Stimulated activated naive CD8-positive, alpha-beta T cell treated with anti-CD3 and anti-CD28 coated beads, Interleukin-15, Interleukin-2, amounts not matched to agents 100 ng/mL and 50 ng/mL, for 24 hours (primary cell): ENCODE measurements at regions not wholly inside any gene's neighbourhood (a gene's known extent, or its start where the extent isn't known, plus 50 kb on each side); places are given as distances from the start of the nearest gene placed in this dataset.
"Not testable (repeated sequence)": the region's sequence is repeated elsewhere in the genome, so short reads cannot be mapped to it uniquely, and the experiment has no call there.

Experiments used
- H3K27ac Mint-ChIP-seq: one replicate; pipeline ENCODE4 v1.8.0; 2021; ENCODE audit warnings: mild to moderate bottlenecking, mixed read lengths
- H3K27me3 Mint-ChIP-seq: one replicate; pipeline ENCODE4 v1.8.0; 2021; ENCODE audit warnings: mixed read lengths
- H3K36me3 Mint-ChIP-seq: one replicate; pipeline ENCODE4 v1.8.0; 2021; ENCODE audit warnings: low read depth, mixed read lengths
- H3K4me1 Mint-ChIP-seq: one replicate; pipeline ENCODE4 v1.8.0; 2021; ENCODE audit warnings: low read depth, mixed read lengths
- H3K4me3 Mint-ChIP-seq: one replicate; pipeline ENCODE4 v1.8.0; 2021; ENCODE audit warnings: mild to moderate bottlenecking, mixed read lengths
- H3K9me3 Mint-ChIP-seq: one replicate; pipeline ENCODE4 v1.8.0; 2021; ENCODE audit warnings: mixed read lengths

GRCh38 chr5:112522891-112523673 is 104.0 kb upstream of the EPB41L4A start:
- Mint-ChIP-seq H3K27me3 (peaks cover 25% of the 10 kb centered on the region), H3K4me1 (peaks cover 13% of the 10 kb centered on the region)
- H3K4me3 Mint-ChIP-seq, H3K36me3 Mint-ChIP-seq, H3K9me3 Mint-ChIP-seq, H3K27ac Mint-ChIP-seq: not testable (repeated sequence)

- Mint-ChIP-seq H3K4me1 (peaks cover 13% of the 10 kb centered on the region), H3K27me3 (peaks cover 19% of the 10 kb centered on the region)
- not testable (repeated sequence) for H3K27ac Mint-ChIP-seq, H3K36me3 Mint-ChIP-seq, H3K4me3 Mint-ChIP-seq, H3K9me3 Mint-ChIP-seq
Measured at GRCh38 chr5:112523674-112524263, 104.7 kb upstream of the EPB41L4A start.

GRCh38 chr5:112525217-112525616 is 106.1 kb upstream of the EPB41L4A start:
- Mint-ChIP-seq H3K4me3 (no peak overlapping the region), H3K9me3 (no peaks in the 10 kb centered on the region), H3K27me3 (peaks cover 19% of the 10 kb centered on the region), H3K36me3 (no peaks in the 10 kb centered on the region), H3K27ac (no peak overlapping the region), H3K4me1 (peaks cover 12% of the 10 kb centered on the region)

- Mint-ChIP-seq H3K36me3 (no peaks in the 10 kb centered on the region), H3K27me3 (peaks cover 9% of the 10 kb centered on the region), H3K9me3 (no peaks in the 10 kb centered on the region), H3K4me3 (no peak overlapping the region), H3K27ac (no peak overlapping the region), H3K4me1 (peaks cover 8% of the 10 kb centered on the region)
Measured at GRCh38 chr5:112528928-112529327, 109.9 kb upstream of the EPB41L4A start.

- Mint-ChIP-seq H3K27me3 (peaks cover 8% of the 10 kb centered on the region), H3K27ac (no peak overlapping the region), H3K36me3 (no peaks in the 10 kb centered on the region), H3K4me3 (no peak overlapping the region), H3K9me3 (no peaks in the 10 kb centered on the region), H3K4me1 (peaks cover 13% of the 10 kb centered on the region)
Measured at GRCh38 chr5:112529525-112529924, 110.4 kb upstream of the EPB41L4A start.

- H3K4me3 Mint-ChIP-seq, result no peak overlapping the region
- H3K4me1 Mint-ChIP-seq, result peaks cover 13% of the 10 kb centered on the region
Measured at GRCh38 chr5:112532654-112533360, 113.7 kb upstream of the EPB41L4A start.

GRCh38 chr5:112533362-112533761 is 114.3 kb upstream of the EPB41L4A start:
- no peak overlapping the region for H3K4me3 Mint-ChIP-seq
- H3K27ac Mint-ChIP-seq, result no peak overlapping the region
- H3K9me3 Mint-ChIP-seq, result no peaks in the 10 kb centered on the region
- H3K36me3 Mint-ChIP-seq, result no peaks in the 10 kb centered on the region
- peaks cover 6% of the 10 kb centered on the region for H3K27me3 Mint-ChIP-seq
- peaks cover 13% of the 10 kb centered on the region for H3K4me1 Mint-ChIP-seq

More at GRCh38 chr5:112532654-112533360, 113.7 kb upstream of the EPB41L4A start:
- Mint-ChIP-seq H3K27ac (no peak overlapping the region), H3K9me3 (no peaks in the 10 kb centered on the region), H3K27me3 (peaks cover 6% of the 10 kb centered on the region), H3K36me3 (no peaks in the 10 kb centered on the region)

- H3K27ac Mint-ChIP-seq, result no peak overlapping the region
- peaks cover 6% of the 10 kb centered on the region for H3K27me3 Mint-ChIP-seq
- H3K36me3 Mint-ChIP-seq, result no peaks in the 10 kb centered on the region
- no peaks in the 10 kb centered on the region for H3K9me3 Mint-ChIP-seq
- H3K4me3 Mint-ChIP-seq, result no peak overlapping the region
- peaks cover 13% of the 10 kb centered on the region for H3K4me1 Mint-ChIP-seq
Measured at GRCh38 chr5:112534067-112534583, 115.0 kb upstream of the EPB41L4A start.

GRCh38 chr5:112534611-112535255 is 115.7 kb upstream of the EPB41L4A start:
- peaks cover 6% of the 10 kb centered on the region for H3K27me3 Mint-ChIP-seq
- peaks cover 13% of the 10 kb centered on the region for H3K4me1 Mint-ChIP-seq
- H3K36me3 Mint-ChIP-seq, result no peaks in the 10 kb centered on the region
- no peak overlapping the region for H3K27ac Mint-ChIP-seq
- H3K4me3 Mint-ChIP-seq, result no peak overlapping the region
- no peaks in the 10 kb centered on the region for H3K9me3 Mint-ChIP-seq

GRCh38 chr5:112535356-112535755 is 116.3 kb upstream of the EPB41L4A start:
- Mint-ChIP-seq H3K27me3 (peaks cover 6% of the 10 kb centered on the region), H3K27ac (no peak overlapping the region), H3K4me3 (no peak overlapping the region), H3K4me1 (peaks cover 13% of the 10 kb centered on the region), H3K36me3 (no peaks in the 10 kb centered on the region), H3K9me3 (no peaks in the 10 kb centered on the region)

GRCh38 chr5:112544558-112544957 is 125.5 kb upstream of the EPB41L4A start:
- H3K9me3 Mint-ChIP-seq, H3K4me3 Mint-ChIP-seq, H3K36me3 Mint-ChIP-seq, H3K4me1 Mint-ChIP-seq, H3K27ac Mint-ChIP-seq: not testable (repeated sequence)
- peaks cover 16% of the 10 kb centered on the region for H3K27me3 Mint-ChIP-seq

GRCh38 chr5:112546946-112547592 is 128.0 kb upstream of the EPB41L4A start:
- H3K27me3 Mint-ChIP-seq, result peaks cover 16% of the 10 kb centered on the region
- H3K4me3 Mint-ChIP-seq, result no peak overlapping the region
- H3K36me3 Mint-ChIP-seq, result no peaks in the 10 kb centered on the region
- H3K9me3 Mint-ChIP-seq, result no peaks in the 10 kb centered on the region
- H3K27ac Mint-ChIP-seq, result no peak overlapping the region
- H3K4me1 Mint-ChIP-seq, result no peaks in the 10 kb centered on the region

GRCh38 chr5:112548246-112548881 is 129.3 kb upstream of the EPB41L4A start:
- H3K9me3 Mint-ChIP-seq, result no peaks in the 10 kb centered on the region
- no peak overlapping the region for H3K4me3 Mint-ChIP-seq
- H3K27me3 Mint-ChIP-seq, result peaks cover 10% of the 10 kb centered on the region
- no peaks in the 10 kb centered on the region for H3K36me3 Mint-ChIP-seq
- no peaks in the 10 kb centered on the region for H3K4me1 Mint-ChIP-seq
- H3K27ac Mint-ChIP-seq, result no peak overlapping the region

GRCh38 chr5:112549127-112549526 is 130.1 kb upstream of the EPB41L4A start:
- Mint-ChIP-seq H3K27ac (no peak overlapping the region), H3K9me3 (no peaks in the 10 kb centered on the region), H3K36me3 (no peaks in the 10 kb centered on the region), H3K27me3 (peaks cover 5% of the 10 kb centered on the region), H3K4me3 (no peak overlapping the region), H3K4me1 (no peaks in the 10 kb centered on the region)
